ENCODE measurements at regions not wholly inside any gene's neighbourhood (a gene's known extent, or its start where the extent isn't known, plus 50 kb on each side); places are given as distances from the start of the nearest gene placed in this dataset.

DNA sequence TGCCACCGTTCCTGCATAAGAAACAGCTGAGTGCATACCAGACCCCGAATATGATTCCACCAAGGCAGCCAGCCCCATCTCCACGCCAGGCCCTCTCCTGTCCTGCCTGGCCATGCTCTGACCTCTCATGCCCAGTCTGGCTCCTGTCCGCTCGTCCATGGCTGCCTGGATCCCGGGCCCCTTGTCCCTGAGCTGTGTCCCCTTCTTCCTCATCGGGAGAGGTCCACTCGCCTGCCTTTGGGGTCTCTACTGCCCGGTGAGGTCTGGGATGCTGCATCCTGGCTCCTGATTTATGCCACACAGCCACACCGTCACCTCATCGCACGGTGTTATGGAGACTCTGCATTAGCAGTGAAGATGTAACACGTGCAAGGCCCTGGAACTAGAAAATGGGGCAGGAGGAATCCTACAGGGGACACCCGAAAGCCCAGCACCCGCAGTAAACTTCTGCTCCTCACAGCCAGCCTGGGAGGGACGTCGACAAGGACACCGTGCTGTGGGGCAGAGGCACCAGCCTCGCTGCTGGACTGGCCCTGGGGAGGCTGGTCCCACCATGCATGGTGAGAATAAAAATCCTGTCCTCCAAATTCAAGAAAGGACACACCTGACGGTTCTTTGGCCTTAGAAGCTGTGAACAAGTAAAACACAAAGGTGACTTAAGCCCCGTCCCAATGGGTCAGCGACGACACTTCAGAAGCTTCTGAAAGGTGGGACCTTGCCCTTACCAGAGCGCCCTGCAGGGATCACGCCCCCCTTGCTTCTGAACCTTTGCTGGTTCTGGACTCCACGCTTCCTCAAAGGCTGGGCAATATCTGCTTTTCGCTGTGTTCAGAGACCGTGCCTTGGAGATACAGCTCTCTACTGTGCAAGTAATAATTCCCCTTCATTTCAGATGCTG is 103.0 kb downstream of the DLL1 start:
- Histone ChIP-seq H3K4me3 (ENCODE audit: insufficient read depth, low read depth, low read length) (no peak overlapping the region), H3K27me3 (ENCODE audit: insufficient read depth, low read length) (no peaks in the 10 kb centered on the region), H3K9me3 (ENCODE audit: insufficient read depth, low read depth, low read length) (peaks cover 12% of the 10 kb centered on the region), H2AFZ (ENCODE audit: low read depth, low read length) (no peak overlapping the region), H3K27ac (ENCODE audit: low read depth, low read length) (no peak overlapping the region), H3K36me3 (ENCODE audit: insufficient read depth, low read length) (no peaks in the 10 kb centered on the region), H3K4me2 (ENCODE audit: low read length) (no peak overlapping the region), H3K4me1 (ENCODE audit: insufficient read depth, low read length) (no peaks in the 10 kb centered on the region), H3K79me2 (ENCODE audit: insufficient read depth, low read length) (no peaks in the 10 kb centered on the region), H3K9ac (ENCODE audit: low read length) (no peak overlapping the region), H4K20me1 (ENCODE audit: insufficient read depth, low read length) (no peaks in the 10 kb centered on the region)
- no peak overlapping the region for H3K27ac Mint-ChIP-seq (ENCODE audit: unreplicated experiment)
- peaks cover 39% of the 10 kb centered on the region for H3K27me3 Mint-ChIP-seq (ENCODE audit: low read depth, unreplicated experiment)
- FAIRE-seq = no peak
- DNase-seq (ENCODE audit: low read depth) = no peak
- H3K36me3 Mint-ChIP-seq (ENCODE audit: low read depth, unreplicated experiment) = no peaks in the 10 kb centered on the region
- H3K4me1 Mint-ChIP-seq (ENCODE audit: low read depth, unreplicated experiment) = no peaks in the 10 kb centered on the region
- no peak overlapping the region for H3K4me3 Mint-ChIP-seq (ENCODE audit: unreplicated experiment)
- TF ChIP-seq EZH2 (IDR thresholded peaks at IDR 0.05; ENCODE audit: insufficient read depth, low read length) = no peak
- TF ChIP-seq, protein P1, sequence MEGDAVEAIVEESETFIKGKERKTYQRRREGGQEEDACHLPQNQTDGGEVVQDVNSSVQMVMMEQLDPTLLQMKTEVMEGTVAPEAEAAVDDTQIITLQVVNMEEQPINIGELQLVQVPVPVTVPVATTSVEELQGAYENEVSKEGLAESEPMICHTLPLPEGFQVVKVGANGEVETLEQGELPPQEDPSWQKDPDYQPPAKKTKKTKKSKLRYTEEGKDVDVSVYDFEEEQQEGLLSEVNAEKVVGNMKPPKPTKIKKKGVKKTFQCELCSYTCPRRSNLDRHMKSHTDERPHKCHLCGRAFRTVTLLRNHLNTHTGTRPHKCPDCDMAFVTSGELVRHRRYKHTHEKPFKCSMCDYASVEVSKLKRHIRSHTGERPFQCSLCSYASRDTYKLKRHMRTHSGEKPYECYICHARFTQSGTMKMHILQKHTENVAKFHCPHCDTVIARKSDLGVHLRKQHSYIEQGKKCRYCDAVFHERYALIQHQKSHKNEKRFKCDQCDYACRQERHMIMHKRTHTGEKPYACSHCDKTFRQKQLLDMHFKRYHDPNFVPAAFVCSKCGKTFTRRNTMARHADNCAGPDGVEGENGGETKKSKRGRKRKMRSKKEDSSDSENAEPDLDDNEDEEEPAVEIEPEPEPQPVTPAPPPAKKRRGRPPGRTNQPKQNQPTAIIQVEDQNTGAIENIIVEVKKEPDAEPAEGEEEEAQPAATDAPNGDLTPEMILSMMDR (IDR thresholded peaks at IDR 0.05; ENCODE audit: insufficient read depth, low read depth, low read length) = no peak
- peaks cover 10% of the 10 kb centered on the region for H3K9me3 Mint-ChIP-seq (ENCODE audit: unreplicated experiment)

DNA sequence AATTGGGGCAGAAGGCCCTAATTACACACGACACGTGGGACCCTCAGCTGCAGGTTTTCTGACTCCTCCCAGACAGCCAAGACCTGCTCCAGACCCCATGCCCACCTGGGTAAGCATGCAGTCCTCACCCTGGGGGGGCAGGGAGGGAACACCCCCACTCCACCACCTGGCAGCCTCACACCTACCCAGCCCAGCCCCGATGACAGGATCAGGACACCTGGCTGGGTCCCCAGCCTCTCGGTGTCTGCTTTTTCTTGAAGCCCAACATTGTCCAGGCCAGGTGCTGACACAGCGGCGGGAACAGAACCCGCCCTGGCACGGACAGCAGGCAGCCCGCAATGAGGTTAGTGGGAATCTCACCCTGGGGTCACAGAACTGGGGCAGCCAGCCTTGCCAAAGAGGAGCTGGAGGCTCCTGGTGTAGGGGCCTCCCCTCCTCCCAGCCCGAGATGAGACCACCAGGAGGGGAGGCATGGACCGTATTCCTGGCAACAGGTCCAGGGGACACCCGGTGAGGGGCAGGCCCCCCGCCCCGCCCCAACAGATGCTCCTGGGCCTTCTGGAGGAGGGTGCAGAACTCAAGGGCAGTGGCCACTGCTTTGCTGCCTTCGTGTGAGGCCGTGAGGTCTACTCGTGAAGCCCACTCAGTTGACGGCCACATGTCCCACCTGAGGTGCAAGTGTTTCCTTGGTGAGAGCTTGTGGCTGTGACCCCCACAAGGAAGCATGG is 103.8 kb downstream of the DLL1 start:
- no peaks in the 10 kb centered on the region for H3K4me1 Mint-ChIP-seq (ENCODE audit: low read depth, unreplicated experiment)
- Histone ChIP-seq H3K27me3 (ENCODE audit: insufficient read depth, low read length) (no peaks in the 10 kb centered on the region), H4K20me1 (ENCODE audit: insufficient read depth, low read length) (no peaks in the 10 kb centered on the region), H3K9me3 (ENCODE audit: insufficient read depth, low read depth, low read length) (peaks cover 11% of the 10 kb centered on the region), H3K27ac (ENCODE audit: low read depth, low read length) (no peak overlapping the region), H3K4me1 (ENCODE audit: insufficient read depth, low read length) (no peaks in the 10 kb centered on the region), H3K79me2 (ENCODE audit: insufficient read depth, low read length) (no peaks in the 10 kb centered on the region), H3K9ac (ENCODE audit: low read length) (no peak overlapping the region), H3K4me2 (ENCODE audit: low read length) (no peak overlapping the region), H3K36me3 (ENCODE audit: insufficient read depth, low read length) (no peaks in the 10 kb centered on the region), H2AFZ (ENCODE audit: low read depth, low read length) (no peak overlapping the region), H3K4me3 (ENCODE audit: insufficient read depth, low read depth, low read length) (no peak overlapping the region)
- peaks cover 40% of the 10 kb centered on the region for H3K27me3 Mint-ChIP-seq (ENCODE audit: low read depth, unreplicated experiment)
- no peaks in the 10 kb centered on the region for H3K36me3 Mint-ChIP-seq (ENCODE audit: low read depth, unreplicated experiment)
- no peak overlapping the region for H3K27ac Mint-ChIP-seq (ENCODE audit: unreplicated experiment)
- H3K9me3 Mint-ChIP-seq (ENCODE audit: unreplicated experiment) = peaks cover 12% of the 10 kb centered on the region
- DNase-seq (ENCODE audit: low read depth) = no peak
- FAIRE-seq = no peak
- TF ChIP-seq EZH2 (IDR thresholded peaks at IDR 0.05; ENCODE audit: insufficient read depth, low read length) = no peak
- TF ChIP-seq, protein P1 (IDR thresholded peaks at IDR 0.05; ENCODE audit: insufficient read depth, low read depth, low read length) = no peak
- no peak overlapping the region for H3K4me3 Mint-ChIP-seq (ENCODE audit: unreplicated experiment)

All from astrocyte (in vitro differentiated cells and primary cell).